ACC112 (cell line): ENCODE measurements at regions not wholly inside any gene's neighbourhood (a gene's known extent, or its start where the extent isn't known, plus 50 kb on each side); places are given as distances from the start of the nearest gene placed in this dataset.

Experiments
- H2AFZ ChIP-seq: fragments of 200-600 bp; sonication (generic); one replicate; pipeline ENCODE4 v1.6.0; 2017; ENCODE audit warnings: antibody characterized with exemption, low read length; ENCODE audit not compliant: unreplicated experiment
- H3K27ac ChIP-seq: fragments of 200-600 bp; sonication (generic); 2 replicates; pipeline ENCODE4 v1.5.1; 2014; ENCODE audit warnings: low read depth, mild to moderate bottlenecking, antibody characterized with exemption, low read length, moderate library complexity
- H3K27me3 ChIP-seq: fragments of 200-600 bp; sonication (generic); 2 replicates; pipeline ENCODE4 v1.6.1; 2014; ENCODE audit warnings: mild to moderate bottlenecking, antibody characterized with exemption, low read length, moderate library complexity, mixed read lengths; ENCODE audit not compliant: insufficient read depth
- H3K36me3 ChIP-seq: fragments of 200-600 bp; sonication (generic); 2 replicates; pipeline ENCODE4 v1.6.1; 2016; ENCODE audit warnings: mild to moderate bottlenecking, antibody characterized with exemption, low read length, moderate library complexity, mixed read lengths; ENCODE audit not compliant: insufficient read depth
- H3K4me1 ChIP-seq: fragments of 200-600 bp; sonication (generic); one replicate; pipeline ENCODE4 v1.6.1; 2016; ENCODE audit warnings: low read length, mixed read lengths; ENCODE audit not compliant: insufficient read depth, unreplicated experiment, control insufficient read depth
- H3K4me3 ChIP-seq: fragments of 200-600 bp; sonication (generic); 2 replicates; pipeline ENCODE4 v1.5.1; 2014; ENCODE audit warnings: mild to moderate bottlenecking, low read depth, low read length
- H3K79me2 ChIP-seq: fragments of 200-600 bp; sonication (generic); one replicate; pipeline ENCODE4 v1.6.0; 2016; ENCODE audit warnings: low read length; ENCODE audit not compliant: control insufficient read depth, unreplicated experiment, insufficient read depth

GRCh38 chr12:113641426-113642030, 169.9 kb upstream of the LHX5 start:
- Histone ChIP-seq H3K79me2 (no peaks in the 10 kb centered on the region), H2AFZ (no peak overlapping the region), H3K4me3 (no peak overlapping the region), H3K4me1 (no peaks in the 10 kb centered on the region), H3K27me3 (peaks cover 77% of the 10 kb centered on the region), H3K36me3 (no peaks in the 10 kb centered on the region), H3K27ac (no peak overlapping the region)

GRCh38 chr12:113640837-113641236, 169.2 kb upstream of the LHX5 start:
- H3K27me3 ChIP-seq, result peaks cover 77% of the 10 kb centered on the region
- H3K4me3 ChIP-seq, result no peak overlapping the region
- no peaks in the 10 kb centered on the region for H3K79me2 ChIP-seq
- no peak overlapping the region for H3K27ac ChIP-seq
- no peaks in the 10 kb centered on the region for H3K36me3 ChIP-seq
- H2AFZ ChIP-seq, result no peak overlapping the region
- H3K4me1 ChIP-seq, result no peaks in the 10 kb centered on the region

GRCh38 chr12:113639474-113639873, 167.8 kb upstream of the LHX5 start:
- peaks cover 78% of the 10 kb centered on the region for H3K27me3 ChIP-seq
- H3K27ac ChIP-seq, result no peak overlapping the region
- no peak overlapping the region for H3K4me3 ChIP-seq
- H3K4me1 ChIP-seq, result no peaks in the 10 kb centered on the region
- H3K79me2 ChIP-seq, result no peaks in the 10 kb centered on the region
- H2AFZ ChIP-seq, result no peak overlapping the region
- H3K36me3 ChIP-seq, result no peaks in the 10 kb centered on the region

GRCh38 chr12:113638460-113638775, 166.7 kb upstream of the LHX5 start:
- no peaks in the 10 kb centered on the region for H3K36me3 ChIP-seq
- H3K27me3 ChIP-seq, result peaks cover 80% of the 10 kb centered on the region
- H2AFZ ChIP-seq, result no peak overlapping the region
- H3K27ac ChIP-seq, result no peak overlapping the region
- H3K4me1 ChIP-seq, result no peaks in the 10 kb centered on the region
- no peaks in the 10 kb centered on the region for H3K79me2 ChIP-seq
- H3K4me3 ChIP-seq, result no peak overlapping the region

- no peaks in the 10 kb centered on the region for H3K36me3 ChIP-seq
- no peak overlapping the region for H3K27ac ChIP-seq
- no peak overlapping the region for H3K4me3 ChIP-seq
- peaks cover 78% of the 10 kb centered on the region for H3K27me3 ChIP-seq
- H3K4me1 ChIP-seq, result no peaks in the 10 kb centered on the region
- H3K79me2 ChIP-seq, result no peaks in the 10 kb centered on the region
- H2AFZ ChIP-seq, result no peak overlapping the region
Measured at GRCh38 chr12:113634982-113635381, 163.3 kb upstream of the LHX5 start.

GRCh38 chr12:113634474-113634873, 162.8 kb upstream of the LHX5 start:
- Histone ChIP-seq H3K27ac (no peak overlapping the region), H3K4me1 (no peaks in the 10 kb centered on the region), H3K36me3 (no peaks in the 10 kb centered on the region), H3K4me3 (no peak overlapping the region), H2AFZ (no peak overlapping the region), H3K79me2 (no peaks in the 10 kb centered on the region), H3K27me3 (peaks cover 75% of the 10 kb centered on the region)

GRCh38 chr12:113633678-113634332, 162.1 kb upstream of the LHX5 start:
- peaks cover 70% of the 10 kb centered on the region for H3K27me3 ChIP-seq
- no peaks in the 10 kb centered on the region for H3K79me2 ChIP-seq
- H3K4me3 ChIP-seq, result no peak overlapping the region
- no peaks in the 10 kb centered on the region for H3K4me1 ChIP-seq
- H2AFZ ChIP-seq, result no peak overlapping the region
- no peak overlapping the region for H3K27ac ChIP-seq
- no peaks in the 10 kb centered on the region for H3K36me3 ChIP-seq

GRCh38 chr12:113630625-113631024, 159.0 kb upstream of the LHX5 start:
- Histone ChIP-seq H3K36me3 (no peaks in the 10 kb centered on the region), H3K79me2 (no peaks in the 10 kb centered on the region), H3K4me3 (no peak overlapping the region), H3K4me1 (no peaks in the 10 kb centered on the region), H3K27me3 (peaks cover 47% of the 10 kb centered on the region), H2AFZ (no peak overlapping the region), H3K27ac (no peak overlapping the region)

- no peaks in the 10 kb centered on the region for H3K36me3 ChIP-seq
- peaks cover 29% of the 10 kb centered on the region for H3K27me3 ChIP-seq
- no peak overlapping the region for H3K27ac ChIP-seq
- no peak overlapping the region for H2AFZ ChIP-seq
- H3K4me3 ChIP-seq, result no peak overlapping the region
- H3K4me1 ChIP-seq, result peaks cover 3% of the 10 kb centered on the region
- no peaks in the 10 kb centered on the region for H3K79me2 ChIP-seq
Measured at GRCh38 chr12:113625499-113625898, 153.8 kb upstream of the LHX5 start.

GRCh38 chr12:113622410-113622809, 150.7 kb upstream of the LHX5 start:
- Histone ChIP-seq H2AFZ (no peak overlapping the region), H3K79me2 (no peaks in the 10 kb centered on the region), H3K27ac (no peak overlapping the region), H3K36me3 (no peaks in the 10 kb centered on the region), H3K4me3 (no peak overlapping the region), H3K4me1 (peaks cover 3% of the 10 kb centered on the region), H3K27me3 (peaks cover 50% of the 10 kb centered on the region)

GRCh38 chr12:113620437-113620976, 148.8 kb upstream of the LHX5 start:
- Histone ChIP-seq H3K27ac (no peak overlapping the region), H3K36me3 (no peaks in the 10 kb centered on the region), H2AFZ (no peak overlapping the region), H3K27me3 (peaks cover 67% of the 10 kb centered on the region), H3K79me2 (no peaks in the 10 kb centered on the region), H3K4me3 (no peak overlapping the region), H3K4me1 (peaks cover 3% of the 10 kb centered on the region)
